HG03045 (cell line): ENCODE measurements at regions not wholly inside any gene's neighbourhood (a gene's known extent, or its start where the extent isn't known, plus 50 kb on each side); places are given as distances from the start of the nearest gene placed in this dataset.
"Not testable (repeated sequence)": the region's sequence is repeated elsewhere in the genome, so short reads cannot be mapped to it uniquely, and the experiment has no call there.

ENCODE experiments used
- ATAC-seq: cut with Tn5 transposase; IDR thresholded peaks from one replicate; pipeline ENCODE4 v1.9.1; 2021; ENCODE audit warnings: mild to moderate bottlenecking, moderate library complexity; ENCODE audit not compliant: unreplicated experiment

DNA sequence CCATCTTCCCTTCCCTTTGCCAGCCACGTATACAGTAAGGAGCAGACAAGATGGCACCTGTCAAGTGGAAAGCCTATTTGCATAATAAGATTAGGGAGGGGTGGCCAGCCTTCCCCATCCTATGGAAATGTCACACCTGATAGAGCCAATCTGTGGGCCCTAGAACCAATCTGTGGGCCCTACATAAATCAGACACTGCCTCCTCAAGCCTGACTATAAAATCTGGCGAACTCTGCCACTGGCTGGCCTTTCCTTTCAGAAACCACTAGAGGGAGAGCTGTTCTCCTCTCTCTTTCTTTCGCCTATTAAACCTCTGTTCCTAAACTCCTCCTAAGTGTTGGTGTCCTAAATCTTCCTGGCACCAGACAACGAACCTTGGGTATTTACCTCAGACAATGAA lies 231.5 kb upstream of the KLHL1 start:
- no peak for ATAC-seq

DNA sequence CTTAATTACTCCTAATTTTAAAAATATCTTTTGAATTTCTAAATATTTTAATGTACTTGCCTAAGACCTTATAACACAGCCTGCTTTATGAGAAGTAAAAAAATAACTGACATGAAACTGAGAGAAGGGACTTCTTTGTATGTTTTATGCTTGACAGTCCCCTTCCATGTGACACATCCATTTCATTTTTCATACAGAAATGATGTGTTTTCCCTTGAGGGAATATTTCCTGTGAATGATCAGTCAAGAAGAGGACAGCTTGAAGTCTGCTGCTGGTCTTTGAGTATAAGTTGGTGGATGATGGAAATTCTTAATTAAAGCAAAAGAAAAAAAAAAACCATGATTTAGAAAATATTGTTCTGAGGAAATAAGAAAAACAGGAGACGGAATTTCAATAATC lies 230.4 kb upstream of the KLHL1 start:
- no peak for ATAC-seq

DNA sequence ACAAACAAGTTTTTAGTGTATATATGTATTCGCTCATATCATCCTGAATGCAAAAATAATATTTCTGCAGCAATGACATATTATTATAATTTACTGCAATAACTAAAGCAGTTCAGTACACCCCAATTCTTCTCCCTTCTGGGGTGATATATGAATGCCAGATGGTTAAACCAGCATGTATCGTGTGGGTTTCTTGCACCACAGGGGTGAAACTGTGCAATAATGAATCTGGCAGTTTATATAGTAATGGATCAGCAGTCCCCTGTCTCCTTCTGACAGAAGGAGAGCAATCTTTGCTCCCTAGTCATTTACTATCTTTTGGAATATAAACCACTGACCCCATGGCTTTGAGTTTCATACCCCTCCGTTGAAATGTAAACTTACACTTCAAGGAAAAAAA lies 228.6 kb upstream of the KLHL1 start:
- no peak for ATAC-seq

DNA sequence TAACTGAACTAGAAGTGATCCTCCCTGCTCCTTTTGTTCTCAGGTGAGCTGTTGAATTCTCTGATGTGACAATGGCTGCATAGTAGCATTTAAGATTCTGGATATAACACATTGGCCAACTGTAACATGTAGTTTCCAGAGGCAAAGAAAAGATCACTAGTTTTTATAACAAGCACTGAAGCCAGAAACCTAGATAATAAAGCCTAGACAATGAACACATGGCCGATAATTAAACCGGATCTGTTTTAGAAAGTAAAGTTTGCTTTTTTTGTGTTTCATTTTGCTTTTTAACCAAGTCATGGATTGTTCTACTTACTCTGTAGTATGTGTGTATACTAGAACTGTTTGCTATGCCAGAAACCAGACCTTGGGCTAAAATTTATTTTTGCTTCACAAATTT lies 225.5 kb upstream of the KLHL1 start:
- no peak for ATAC-seq

DNA sequence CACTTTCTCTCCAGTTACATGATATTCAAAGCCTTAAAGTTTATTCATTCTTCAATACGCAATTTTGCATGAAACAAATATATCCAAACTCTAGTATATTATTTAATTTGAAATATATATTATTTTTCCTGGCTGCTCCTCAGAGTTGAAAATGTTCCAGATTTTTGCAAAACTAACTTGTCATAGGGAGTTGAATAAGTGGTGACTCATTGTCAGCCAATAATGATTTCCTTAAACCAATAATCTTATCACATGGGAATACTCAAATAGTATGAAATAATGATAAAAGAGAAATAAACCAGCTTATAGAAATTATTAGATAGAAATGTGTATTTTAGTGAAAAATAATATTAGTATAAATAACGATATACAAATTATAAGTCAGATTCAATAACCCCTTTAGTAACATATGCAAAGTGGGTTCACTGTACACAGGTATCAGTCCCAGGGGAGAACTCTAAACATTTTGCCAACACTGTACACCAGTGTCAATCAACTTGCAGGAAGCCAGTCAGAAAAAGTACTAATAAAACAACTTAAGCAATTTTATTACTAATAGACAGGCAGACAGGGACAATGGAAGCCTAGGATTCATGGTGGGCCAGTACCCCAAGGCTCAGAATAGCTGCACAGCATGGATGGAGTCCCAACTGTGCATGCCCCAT lies 222.6 kb upstream of the KLHL1 start:
- no peak for ATAC-seq

DNA sequence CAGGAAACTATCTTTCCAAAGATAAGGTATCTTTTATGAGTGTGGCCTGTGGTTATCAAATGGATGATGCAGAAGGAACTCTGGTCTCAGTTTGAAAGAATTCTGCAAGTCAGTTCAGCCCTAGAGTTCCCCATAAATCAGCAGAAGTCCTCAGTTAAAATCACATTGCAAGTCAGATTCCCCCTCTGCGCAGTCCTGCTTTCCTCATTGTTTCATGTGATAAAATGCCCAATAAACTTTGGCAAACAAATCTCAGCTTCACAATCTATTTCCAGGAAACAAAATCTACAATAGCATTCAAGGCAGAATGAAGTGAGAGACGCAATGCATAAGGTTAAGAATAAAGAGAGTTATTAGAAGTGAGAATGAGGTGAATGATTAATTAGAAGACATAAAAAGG lies 216.3 kb upstream of the KLHL1 start:
- ATAC-seq: no peak

DNA sequence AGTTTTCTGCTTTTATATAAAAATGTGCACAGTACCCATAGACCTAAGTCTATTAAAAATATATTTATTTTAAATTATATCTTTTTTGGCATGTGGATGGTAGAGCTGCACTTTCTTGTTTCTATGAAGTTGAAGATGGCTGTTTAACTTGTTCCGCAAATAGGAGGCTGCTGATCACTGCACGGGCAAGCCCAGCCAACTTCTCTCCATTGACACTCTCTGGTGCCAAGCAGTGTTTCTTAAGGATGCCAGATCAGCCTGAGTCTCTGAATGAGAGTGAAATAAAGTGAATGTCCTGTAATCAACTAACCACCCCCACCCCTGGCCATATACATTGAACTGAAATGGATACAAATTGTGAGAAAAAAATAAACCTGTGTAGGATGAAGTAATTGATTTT lies 202.9 kb upstream of the KLHL1 start:
- ATAC-seq: no peak

DNA sequence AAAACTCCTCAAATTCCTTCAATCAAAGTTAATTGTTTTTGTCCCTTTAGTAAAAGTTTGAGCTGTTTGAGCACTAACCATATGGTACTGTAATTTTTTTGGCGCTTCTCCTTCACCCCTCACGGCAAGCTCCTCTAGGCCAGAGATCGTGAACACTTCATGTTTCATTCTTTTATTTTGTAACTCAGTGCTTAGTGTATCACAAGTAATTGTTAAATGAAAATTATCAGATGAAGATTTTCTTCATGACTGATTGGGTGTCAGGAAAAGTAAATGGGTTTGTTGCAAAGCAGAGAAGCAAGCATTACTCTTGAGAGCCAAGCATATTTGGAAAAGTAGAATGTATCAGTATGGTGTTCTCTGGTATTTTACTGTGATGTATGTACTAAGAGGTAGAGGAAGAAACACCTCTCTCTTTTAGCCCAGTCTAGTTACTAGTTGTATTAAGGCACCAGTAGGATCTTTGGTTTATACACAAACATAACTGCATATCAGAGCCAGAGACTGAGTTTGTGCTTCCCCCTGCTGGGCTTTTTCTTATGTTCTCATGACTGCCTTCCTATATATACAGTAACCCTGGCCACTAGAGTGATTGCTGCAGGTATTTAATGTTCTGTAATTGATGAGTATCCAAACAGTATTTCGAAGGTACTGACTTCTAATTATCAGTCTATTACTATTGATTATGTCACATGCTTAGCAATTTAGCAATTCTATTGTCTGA lies 202.3 kb upstream of the KLHL1 start:
- ATAC-seq: no peak

DNA sequence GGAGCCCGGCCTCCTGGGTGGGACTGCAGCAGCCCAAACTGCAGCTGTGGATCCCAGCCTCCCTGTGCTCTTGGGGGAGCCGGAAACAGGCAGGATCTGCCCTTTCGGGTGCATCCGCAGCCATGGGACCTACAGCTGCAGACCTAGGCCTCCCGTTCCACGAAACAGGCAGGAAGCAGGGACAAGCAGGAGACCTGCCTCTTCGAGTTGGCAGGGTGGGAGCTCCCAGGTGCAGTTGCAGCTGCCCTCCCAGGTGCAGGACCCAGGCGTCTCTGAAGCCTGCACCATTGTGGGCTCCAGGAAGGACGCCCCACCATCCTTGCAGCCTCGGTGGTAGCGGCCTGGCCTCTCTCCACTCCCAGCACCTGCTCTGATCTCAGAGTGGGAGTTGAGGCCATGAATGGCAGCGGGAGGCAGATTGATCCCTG lies 189.0 kb upstream of the KLHL1 start:
- ATAC-seq: no peak

DNA sequence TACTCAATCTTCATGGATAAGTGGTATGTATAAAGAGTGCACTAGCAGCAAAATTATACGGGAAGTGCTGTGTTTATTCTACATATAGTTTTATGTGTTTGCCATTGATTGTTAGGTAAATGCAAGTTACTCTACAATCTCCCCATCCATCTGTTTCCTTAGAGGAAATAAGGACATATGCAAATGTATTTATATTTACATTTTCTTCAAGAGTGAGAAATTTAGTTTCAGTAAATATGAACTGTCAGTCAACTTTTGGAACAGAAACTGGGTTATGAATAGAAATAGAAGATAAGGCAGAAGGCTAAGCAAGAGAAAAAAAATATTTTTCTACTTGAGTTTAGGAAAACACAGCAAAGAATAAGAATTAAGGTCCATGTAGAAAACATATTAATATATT lies 176.1 kb upstream of the KLHL1 start:
- ATAC-seq: no peak

DNA sequence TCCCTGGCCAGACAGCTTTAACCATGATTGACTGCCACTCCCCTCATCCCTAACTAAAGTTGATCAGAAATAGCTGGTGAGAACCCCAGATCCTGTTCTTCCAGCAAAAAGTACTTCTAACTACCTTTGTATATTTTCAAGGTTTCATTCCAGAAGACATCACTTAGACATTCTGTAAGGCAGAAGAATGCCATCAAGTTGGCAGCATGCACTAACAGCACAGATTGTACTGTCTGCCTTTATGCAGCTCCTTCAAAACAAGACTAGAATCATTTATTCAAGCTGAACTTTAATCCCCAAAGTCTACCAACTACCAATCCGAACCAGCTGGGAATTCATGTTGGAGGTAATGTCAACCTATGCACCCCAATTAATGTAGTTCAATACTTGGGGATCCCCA lies 167.6 kb upstream of the KLHL1 start:
- ATAC-seq: no peak

DNA sequence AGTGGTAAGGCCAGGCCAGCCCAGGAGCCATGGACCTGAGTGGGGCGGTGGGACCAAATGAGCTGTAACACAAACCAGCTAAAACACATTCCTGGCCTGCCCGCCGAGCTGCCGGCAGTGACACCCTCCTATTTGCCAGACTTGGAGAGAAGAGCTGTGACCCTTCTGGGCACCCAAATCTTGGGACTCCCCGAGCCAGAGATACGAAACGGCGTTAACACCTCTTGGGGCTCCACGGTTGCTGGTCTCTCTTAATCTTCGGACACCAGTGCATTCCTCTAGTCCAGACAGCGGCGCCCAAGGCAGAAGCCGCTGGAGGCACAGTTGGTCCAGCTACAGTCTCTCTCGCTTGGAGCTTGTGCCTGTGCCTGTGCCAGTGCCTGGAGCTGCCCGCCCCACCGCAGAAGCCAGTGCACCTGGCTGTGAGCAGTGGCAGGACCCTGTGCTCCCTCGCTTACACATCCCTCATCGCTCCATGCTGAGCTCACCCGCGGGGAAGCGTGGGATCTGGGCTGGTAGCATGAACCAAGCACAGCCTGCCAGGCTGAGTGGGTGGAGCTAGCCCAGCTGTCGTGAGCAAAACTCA lies 147.2 kb upstream of the KLHL1 start:
- ATAC-seq: no peak

DNA sequence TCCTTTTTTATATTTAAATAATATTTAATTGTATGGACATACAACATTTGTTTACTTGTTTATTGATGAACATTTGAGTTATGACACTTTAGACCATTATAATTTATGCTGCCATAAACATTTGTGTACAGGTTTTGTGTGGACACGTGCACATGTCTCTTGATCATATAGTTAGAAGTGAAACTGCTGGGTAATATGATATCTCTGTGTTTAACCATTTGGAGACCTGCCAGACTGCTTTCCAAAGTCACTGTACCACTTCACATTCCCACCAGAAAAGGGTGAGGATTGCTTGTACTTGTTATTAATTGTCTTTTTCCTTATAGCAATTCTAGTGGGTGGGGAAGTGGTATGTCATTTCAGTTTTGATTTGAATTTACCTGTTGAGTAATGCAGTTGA lies 145.6 kb upstream of the KLHL1 start:
- no peak for ATAC-seq

DNA sequence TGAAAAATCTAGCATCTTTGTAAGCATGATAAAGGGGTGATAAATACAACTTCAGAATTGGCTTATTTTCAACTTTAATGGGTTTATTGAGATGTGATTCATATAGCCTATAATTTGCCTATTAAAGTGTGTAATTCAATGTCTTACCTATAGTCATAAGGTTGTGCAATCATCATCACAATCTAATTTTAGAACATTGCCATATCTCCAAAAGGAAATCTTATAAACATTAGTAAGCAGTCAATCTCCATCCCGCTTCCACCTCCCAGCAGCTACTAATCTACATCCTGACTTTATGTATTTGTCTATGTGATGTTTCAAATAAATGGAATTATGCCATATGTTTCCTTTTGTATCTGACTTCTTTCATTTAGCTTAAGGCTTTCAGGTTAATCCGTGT lies 145.2 kb upstream of the KLHL1 start:
- no peak for ATAC-seq

DNA sequence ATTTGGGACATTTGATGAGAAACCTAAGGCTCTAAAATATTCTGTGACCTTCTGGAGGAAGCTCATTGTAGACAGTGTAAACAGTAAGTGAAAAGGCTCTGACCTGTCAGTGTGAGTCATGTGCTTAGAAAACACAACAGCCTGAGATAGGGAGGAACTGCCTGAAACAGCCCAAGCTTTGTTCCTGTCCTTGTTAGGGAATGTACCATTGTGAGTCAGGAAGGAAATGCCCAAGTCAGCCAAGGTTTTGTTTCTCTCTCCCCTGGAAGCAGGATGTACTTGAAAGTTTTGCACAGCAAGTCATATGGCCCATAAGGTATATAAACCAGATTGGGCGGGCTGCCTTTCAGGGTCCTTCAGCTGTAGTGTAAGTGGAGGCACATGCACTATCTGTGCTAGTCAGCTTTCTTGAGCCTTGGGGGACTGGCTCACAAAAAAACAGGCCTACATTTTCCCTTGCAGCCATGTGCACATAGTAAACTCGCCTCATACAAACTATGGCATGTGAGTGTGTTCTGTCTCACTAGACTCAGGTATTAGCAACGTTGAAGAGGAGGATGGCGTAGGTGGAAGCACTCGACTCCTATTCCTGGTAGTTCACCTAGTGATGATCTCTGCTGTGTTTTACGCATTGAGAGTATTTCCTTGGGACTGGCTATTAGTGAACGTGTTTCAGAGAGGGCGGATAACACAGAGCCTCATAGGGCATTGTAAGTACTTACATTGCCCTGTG lies 141.2 kb upstream of the KLHL1 start:
- no peak for ATAC-seq

DNA sequence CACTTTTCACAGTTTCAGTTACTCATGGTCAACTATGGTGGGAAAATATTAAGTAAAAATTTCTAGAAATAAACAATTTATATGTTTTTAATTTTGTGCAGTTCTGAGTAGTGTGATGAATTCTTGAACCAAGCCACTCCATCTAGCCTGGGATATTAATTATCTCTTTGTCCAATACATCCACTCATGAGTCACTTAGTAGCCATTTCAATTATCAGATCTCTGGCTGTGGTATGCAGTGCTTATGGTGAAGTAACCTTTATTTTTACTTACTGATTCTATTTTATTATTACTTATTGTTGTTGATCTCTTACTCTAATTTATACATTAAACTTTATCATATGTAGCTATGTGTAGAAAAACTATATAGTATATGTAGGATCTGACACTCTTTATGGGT lies 128.9 kb upstream of the KLHL1 start:
- no peak for ATAC-seq

DNA sequence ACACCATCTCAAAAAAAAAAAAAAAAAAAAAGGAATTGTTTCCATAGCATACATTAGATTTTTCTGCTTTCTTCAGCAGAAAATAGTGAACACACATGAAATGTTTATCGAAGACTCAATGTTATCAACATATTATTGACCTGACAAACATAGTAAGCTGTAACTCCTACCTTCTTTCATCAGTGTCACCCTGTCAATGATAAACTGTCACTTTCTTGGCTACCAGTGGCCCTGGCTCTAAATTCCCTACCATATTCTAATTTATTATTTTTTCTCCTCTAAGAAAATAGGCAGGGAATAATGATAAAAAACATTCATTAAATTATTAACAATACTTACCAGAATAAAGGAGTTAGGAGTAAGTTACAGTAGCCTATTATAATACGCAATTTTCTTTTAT lies 127.3 kb upstream of the KLHL1 start:
- ATAC-seq: no peak

DNA sequence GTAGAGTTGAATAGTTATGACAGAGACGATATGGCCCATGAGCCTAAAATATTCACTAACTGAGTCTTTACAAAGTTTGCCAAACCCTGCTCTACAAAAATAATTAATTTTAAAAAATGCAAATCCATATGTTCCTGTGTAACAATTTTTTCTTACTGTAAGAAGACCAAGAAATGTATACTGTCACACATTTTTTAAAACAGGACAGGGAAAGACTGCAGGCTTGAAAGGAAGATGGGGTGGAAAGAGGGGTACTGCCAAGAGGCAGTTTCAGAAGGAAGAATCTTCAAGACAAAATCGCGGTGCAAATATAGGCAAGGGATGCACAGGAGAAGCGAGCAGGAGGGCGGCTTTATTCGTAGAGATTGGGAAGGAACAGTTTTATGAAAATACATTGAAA lies 115.7 kb upstream of the KLHL1 start:
- ATAC-seq: no peak

DNA sequence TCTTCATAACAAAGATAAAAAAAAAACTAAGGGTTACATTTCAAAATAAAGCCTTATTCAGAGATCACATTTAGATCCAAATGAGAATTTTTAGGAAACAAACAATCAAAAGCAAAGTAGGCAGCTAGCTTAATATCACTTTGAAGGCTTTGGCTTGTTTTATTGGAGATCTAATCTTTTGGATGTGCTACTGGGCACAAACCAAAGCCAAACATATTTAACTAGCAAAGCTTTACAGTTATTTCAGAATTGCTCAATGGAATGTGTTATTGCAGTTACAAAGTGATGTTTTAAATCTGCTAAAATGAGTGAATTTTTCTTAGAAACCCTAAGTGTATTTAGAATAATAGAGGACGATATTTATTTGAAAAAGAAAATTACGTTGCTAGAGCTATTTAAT lies 114.7 kb upstream of the KLHL1 start:
- no peak for ATAC-seq

DNA sequence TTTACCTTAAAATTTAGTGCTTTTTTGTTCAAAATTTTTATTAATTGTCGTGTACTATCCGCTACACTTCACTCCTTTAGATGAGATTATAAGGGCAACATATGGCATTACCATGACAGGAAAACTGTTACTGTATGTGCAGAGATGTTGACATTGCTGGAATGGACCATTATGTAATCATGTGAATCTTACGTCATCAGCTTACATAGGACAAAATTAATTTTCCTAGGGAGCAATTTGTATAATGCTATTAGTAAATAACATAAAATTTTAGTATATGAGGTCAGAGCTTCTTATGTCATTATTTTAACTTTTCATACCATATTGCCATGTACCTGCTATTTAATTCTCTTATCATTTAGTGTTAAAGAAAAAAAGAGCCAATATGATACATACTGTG lies 110.4 kb upstream of the KLHL1 start:
- no peak for ATAC-seq

DNA sequence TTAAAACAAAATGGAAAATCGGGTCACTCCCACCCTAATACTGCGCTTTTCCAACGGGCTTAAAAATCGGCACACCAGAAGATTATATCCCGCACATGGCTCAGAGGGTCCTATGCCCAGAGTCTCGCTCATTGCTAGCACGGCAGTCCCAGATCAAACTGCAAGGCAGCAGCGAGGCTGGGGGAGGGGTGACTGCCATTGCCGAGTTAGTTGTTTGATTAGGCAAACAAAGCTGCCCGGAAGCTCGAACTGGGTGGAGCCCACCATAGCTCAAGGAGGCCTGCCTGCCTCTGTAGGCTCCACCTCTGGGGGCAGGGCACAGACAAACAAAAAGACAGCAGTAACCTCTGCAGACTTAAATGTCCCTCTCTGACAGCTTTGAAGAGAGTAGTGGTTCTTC lies 100.7 kb upstream of the KLHL1 start:
- not testable (repeated sequence) for ATAC-seq

DNA sequence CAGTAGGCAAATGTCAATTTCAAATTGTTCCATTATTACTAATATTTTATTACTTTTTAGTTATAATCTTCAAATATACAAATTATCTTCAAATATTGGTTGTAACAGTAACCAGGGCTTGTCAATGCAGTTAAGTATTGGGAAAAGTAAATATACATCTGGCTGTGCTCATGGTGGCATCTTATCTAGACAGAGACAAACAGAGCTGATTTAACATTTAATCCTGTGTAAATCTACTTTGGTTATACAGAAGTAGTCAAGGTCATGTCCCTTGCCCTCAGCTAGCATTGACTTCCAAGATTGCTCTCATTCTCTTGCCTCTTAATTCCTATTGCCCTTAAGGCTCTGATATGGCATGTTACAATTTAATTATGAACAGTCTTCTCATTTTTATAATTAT lies 98.4 kb upstream of the KLHL1 start:
- ATAC-seq: no peak
